Skeletal muscle cell (primary cell): ENCODE measurements at regions not wholly inside any gene's neighbourhood (a gene's known extent, or its start where the extent isn't known, plus 50 kb on each side); places are given as distances from the start of the nearest gene placed in this dataset.
A peak's percentile ranks its signal among the peaks of the same experiment; 100 is the strongest.

Experiments
- DNase-seq: peaks from one replicate; pipeline ENCODE4 v3.0.0-alpha.2; 2010; ENCODE audit warnings: low read depth
- H3K4me3 ChIP-seq: 2 replicates; pipeline ENCODE4 v1.5.1; 2011; ENCODE audit warnings: low read depth, mild to moderate bottlenecking, control low read depth, low read length, moderate library complexity

- no peak overlapping the region for H3K4me3 ChIP-seq
- DNase-seq = no peak
Observed at GRCh38 chr2:12795851-12796250, 79.1 kb downstream of the TRIB2 start.

- no peak overlapping the region for H3K4me3 ChIP-seq
- DNase-seq = no peak
Observed at GRCh38 chr2:12796657-12797056, 79.9 kb downstream of the TRIB2 start.

GRCh38 chr2:12797815-12798214, 81.1 kb downstream of the TRIB2 start:
- no peak overlapping the region for H3K4me3 ChIP-seq
- DNase-seq = peak; percentile 85

- no peak overlapping the region for H3K4me3 ChIP-seq
- no peak for DNase-seq
Observed at GRCh38 chr2:12803607-12804006, 86.9 kb downstream of the TRIB2 start.

GRCh38 chr2:12804091-12804856, 87.5 kb downstream of the TRIB2 start:
- DNase-seq = no peak

DNA sequence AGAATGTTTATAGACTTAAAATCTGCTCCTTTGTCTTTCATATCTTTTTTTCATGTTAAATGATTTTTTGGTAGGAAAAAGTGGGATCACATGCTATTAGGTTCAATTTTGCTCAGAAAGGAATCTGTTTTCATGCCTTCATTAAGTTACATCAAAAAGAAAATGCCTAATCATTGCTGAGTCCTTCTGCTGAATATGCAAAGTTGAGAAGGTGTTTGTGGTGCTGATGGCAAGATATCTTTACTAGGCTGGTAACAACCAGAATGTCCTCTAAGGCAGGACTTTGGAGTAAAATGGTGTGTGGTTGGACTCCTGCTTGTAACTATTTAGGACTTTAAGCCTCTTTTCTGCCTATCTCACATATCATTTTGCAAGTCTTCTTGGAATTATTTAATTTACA, 88.3 kb downstream of the TRIB2 start:
- H3K4me3 ChIP-seq = no peak overlapping the region
- no peak for DNase-seq

More at GRCh38 chr2:12804091-12804856, 87.5 kb downstream of the TRIB2 start:
- no peak overlapping the region for H3K4me3 ChIP-seq

DNA sequence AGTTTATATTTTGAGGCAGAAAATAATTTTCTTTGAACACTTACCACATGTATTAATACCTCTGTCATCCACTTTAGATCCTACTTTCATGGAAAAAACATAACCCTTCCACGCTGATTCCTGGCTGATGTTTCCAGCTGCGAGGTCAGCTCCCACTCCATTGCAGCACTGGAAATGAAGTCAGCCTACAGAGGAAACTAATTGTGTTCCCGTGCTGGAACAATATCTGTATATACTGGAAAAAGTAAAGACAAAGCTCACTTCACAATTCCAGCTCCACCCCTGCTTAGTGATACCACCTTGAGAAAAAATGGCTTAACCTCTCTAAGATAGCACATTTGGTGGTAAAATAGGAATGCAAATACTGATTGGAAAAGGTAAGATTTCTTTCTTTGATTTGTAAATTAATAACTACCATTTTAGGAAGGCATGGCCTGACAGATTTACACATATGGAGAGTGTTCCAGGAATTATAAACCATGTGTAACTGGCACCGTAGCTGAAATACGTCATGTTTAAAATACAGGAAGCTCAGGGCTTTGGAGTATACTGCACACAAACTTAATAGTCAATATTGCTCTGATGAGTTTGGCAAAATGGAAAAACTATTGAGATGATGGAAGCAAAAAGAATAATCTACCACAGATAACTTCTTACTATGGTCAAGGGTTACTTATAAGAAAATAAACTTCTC, 90.0 kb downstream of the TRIB2 start:
- H3K4me3 ChIP-seq = no peak overlapping the region
- DNase-seq = no peak

DNA sequence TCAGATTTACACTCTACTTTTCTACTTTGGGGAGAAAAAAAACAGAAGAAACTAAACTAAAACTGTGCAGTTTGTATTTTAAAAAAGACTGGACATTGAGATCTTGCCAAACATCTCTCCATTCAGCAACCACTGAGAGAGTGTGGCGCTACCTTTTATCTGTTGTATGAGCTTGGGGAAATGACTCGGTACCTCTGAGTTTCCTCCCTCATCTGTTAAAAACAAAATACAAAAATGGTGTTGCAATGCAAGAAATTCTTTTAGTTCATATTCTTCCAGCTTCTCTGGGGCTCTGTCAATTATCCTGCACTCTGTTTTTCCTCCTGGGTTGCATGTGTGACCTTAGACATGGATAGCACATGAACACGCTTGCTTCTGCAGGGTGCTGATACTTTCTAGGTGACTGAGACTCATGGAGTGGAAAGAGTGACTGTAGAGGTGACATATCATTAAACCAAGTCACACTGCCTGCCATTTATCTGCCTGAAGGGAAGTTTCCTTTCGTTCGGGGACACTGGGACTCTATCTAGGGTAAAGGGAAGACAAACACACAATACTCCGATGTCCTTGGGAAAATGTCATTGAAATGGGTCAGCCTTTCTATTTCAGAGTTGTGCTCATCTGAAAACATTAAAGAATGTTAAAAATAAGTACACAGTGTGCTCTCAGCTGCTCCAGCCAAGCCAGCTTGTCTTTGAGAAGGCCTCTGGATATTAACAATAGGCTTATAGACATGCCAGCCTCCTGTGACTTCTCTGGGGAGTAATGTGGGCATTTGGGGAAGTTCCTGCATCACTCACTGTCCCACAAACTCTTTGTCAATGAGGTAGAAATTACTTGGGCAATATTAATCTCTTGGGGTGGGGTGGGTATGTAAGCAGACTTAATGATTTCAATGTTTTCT, 91.4 kb downstream of the TRIB2 start:
- no peak overlapping the region for H3K4me3 ChIP-seq
- DNase-seq = no peak

- no peak for DNase-seq
- H3K4me3 ChIP-seq = no peak overlapping the region
Observed at GRCh38 chr2:12809526-12809925, 92.8 kb downstream of the TRIB2 start.

GRCh38 chr2:12811916-12812315, 95.2 kb downstream of the TRIB2 start:
- DNase-seq = no peak
- H3K4me3 ChIP-seq = no peak overlapping the region

- DNase-seq = no peak
- H3K4me3 ChIP-seq = no peak overlapping the region
Observed at GRCh38 chr2:12813166-12813565, 96.4 kb downstream of the TRIB2 start.

DNA sequence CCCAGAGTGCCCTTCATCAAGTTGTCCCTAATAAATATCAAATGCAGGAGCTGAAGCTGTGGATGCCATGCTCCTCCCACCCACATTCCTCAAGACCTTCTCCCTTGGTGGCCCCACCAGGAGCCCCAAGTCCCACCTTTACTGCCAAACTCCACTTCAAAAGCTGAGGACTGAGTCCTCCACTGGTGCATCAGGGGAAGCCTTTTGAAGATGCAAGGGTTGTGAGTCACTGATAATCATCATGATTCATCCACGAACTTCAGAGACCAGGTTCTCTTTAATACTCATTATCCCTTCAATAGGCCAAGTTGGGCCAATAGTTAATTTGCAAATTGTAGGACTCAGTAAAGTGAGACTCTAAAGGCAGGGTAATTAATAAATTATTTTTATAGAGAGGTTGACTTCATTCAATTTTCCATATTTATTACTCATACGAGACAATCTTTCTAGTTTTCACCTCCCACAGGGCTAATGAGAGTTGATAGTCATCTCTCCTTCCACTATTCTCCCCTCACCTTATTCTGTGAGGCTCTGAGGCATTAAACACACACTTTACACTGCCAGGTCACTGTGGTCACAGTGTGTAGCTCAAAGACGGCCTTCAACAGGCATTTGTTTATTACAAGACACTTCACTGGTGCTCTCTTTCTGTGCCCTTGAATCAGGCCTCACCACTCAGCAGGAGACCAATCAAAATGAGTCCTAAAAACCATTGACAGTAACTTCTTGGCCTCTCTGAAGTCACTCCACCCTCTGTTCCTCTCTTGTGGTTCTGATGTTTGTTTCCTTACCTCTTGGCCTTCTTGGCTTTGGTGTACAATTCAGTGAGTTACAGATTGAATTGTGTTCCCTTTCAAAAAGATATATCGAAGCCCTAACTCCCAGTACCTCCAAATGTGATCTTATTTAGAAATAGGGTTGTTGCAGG, 99.9 kb downstream of the TRIB2 start:
- H3K4me3 ChIP-seq = no peak overlapping the region
- DNase-seq = no peak

- no peak for DNase-seq
- no peak overlapping the region for H3K4me3 ChIP-seq
Observed at GRCh38 chr2:12817870-12818269, 101.1 kb downstream of the TRIB2 start.

- DNase-seq = no peak
- H3K4me3 ChIP-seq = no peak overlapping the region
Observed at GRCh38 chr2:12818416-12819102, 101.8 kb downstream of the TRIB2 start.

DNA sequence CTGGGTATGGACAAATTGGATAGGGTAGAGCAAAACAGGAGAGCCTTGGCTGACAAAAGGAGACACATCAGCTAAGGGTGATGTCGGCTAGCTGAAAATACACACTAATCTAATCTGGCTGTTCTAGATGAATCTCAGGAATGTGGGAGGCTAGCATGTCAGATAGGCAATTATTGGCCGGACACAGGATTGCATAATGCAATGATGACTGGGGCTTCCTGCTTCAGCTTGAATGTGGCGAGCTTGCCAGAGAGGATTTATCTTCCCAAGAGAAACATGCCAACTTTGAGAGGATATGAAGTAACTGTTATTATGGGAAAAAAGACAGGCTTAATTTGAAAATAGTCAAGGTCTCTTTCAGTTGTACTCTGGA, 102.4 kb downstream of the TRIB2 start:
- H3K4me3 ChIP-seq = no peak overlapping the region
- peak; percentile 99 for DNase-seq

- DNase-seq = no peak
- no peak overlapping the region for H3K4me3 ChIP-seq
Observed at GRCh38 chr2:12819721-12820120, 103.0 kb downstream of the TRIB2 start.

DNA sequence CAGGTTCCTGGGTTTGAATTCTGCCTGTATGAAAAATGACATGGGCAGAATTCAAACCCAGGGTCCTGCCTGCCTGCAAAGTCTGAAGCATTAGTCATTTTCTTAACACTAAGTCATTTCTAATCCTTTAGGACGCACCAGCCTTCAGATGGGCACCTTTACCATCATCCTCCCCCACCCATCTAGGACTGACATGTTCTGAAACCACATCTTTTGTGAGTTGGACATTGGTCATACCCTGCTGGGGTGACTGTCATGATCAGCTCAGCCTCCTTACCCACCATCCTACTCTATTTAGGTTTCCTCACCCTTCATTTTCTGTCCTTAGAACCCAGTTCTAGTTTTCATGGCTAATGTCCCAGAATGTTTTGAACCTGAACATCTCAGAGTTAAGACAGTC, 104.9 kb downstream of the TRIB2 start:
- DNase-seq = no peak
- no peak overlapping the region for H3K4me3 ChIP-seq

DNA sequence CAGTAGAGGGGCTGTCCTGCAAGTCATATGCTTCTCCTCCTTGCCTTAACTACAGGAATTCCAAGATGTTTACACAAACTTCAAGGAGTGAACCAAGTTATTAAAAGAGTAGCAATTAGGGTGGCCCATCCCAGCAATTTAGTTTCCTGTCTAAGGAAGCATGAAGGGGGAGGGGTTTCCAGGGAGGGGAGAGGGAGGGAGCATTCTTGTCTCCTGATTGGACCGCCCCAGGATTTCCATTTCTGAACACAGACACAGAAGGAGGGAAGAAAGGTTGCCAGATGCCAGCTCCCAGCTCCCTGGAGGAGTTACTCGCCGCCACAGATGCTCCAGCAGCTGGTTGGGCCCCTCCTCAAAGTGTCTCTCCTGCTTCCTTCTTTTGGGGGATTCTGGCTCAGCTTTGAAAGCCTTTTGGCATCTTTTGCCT, 107.6 kb downstream of the TRIB2 start:
- DNase-seq = no peak
- H3K4me3 ChIP-seq = no peak overlapping the region
